ENCODE measurements at regions not wholly inside any gene's neighbourhood (a gene's known extent, or its start where the extent isn't known, plus 50 kb on each side); places are given as distances from the start of the nearest gene placed in this dataset.

DNA sequence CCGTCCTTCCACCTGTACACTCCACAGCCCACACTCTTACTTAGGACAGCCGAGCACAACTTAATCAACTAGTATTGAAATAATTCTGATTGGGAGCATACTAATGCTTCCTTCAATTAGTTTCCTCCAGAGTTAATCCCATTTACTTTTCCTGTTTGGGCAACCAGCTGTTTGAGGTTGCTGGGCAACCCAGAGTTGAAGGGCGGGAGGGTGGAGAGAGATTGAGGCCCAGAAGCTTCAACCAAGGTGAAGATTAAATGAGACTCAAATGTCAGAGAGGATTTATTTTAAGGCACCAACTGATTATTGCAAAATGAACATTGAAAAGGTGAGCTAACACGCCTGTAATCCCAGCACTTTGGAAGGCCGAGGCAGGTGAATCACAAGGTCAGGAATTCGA is 428.5 kb upstream of the SEMA6D start:
- H2AFZ ChIP-seq (ENCODE audit: insufficient read depth, low read depth, low read length, poor library complexity, severe bottlenecking): no peak overlapping the region
- no peaks in the 10 kb centered on the region for H4K20me1 ChIP-seq (ENCODE audit: control insufficient read depth, insufficient read depth, low read length, poor library complexity, severe bottlenecking)
- H3K79me2 ChIP-seq (ENCODE audit: control insufficient read depth, insufficient read depth, low read length): no peaks in the 10 kb centered on the region
- H3K27ac Mint-ChIP-seq: no peak overlapping the region
- DNase-seq (no peak), ATAC-seq (ENCODE audit: low read depth) (no peak)
- no peaks in the 10 kb centered on the region for H3K27me3 Mint-ChIP-seq
- no peaks in the 10 kb centered on the region for H3K27me3 ChIP-seq (replicated peaks in 1 of 4; ENCODE audit: control extremely low read depth in 1 of 4, control insufficient read depth in 3 of 4, insufficient read depth in 4 of 4, low read length in 3 of 4)
- ChIA-PET POLR2A (no interaction called here), CTCF (no interaction called here)
- H3K4me1 Mint-ChIP-seq: no peaks in the 10 kb centered on the region
- H3K4me2 ChIP-seq (replicated peaks; ENCODE audit: low read depth, low read length, poor library complexity, severe bottlenecking): no peak overlapping the region
- no peaks in the 10 kb centered on the region for H3K36me3 ChIP-seq (replicated peaks in 1 of 2; ENCODE audit: control extremely low read depth in 1 of 2, control insufficient read depth in 1 of 2, extremely low read depth in 1 of 2, insufficient read depth in 2 of 2, low read length in 1 of 2)
- TF ChIP-seq CTCF (IDR thresholded peaks at IDR 0.05): no peak
- TF ChIP-seq EZH2 (IDR thresholded peaks at IDR 0.05; ENCODE audit: borderline replicate concordance, insufficient read depth, low read depth, low read length, poor library complexity, severe bottlenecking): no peak
- no peak overlapping the region for H3K27ac ChIP-seq (ENCODE audit: low read length in 2 of 2)
- no peaks in the 10 kb centered on the region for H3K4me1 ChIP-seq (ENCODE audit: control insufficient read depth in 2 of 2, insufficient read depth in 2 of 2, low read length in 2 of 2)
- intact Hi-C loops (cut with micrococcal nuclease): no loop called here
- no peak overlapping the region for H3K9ac ChIP-seq (ENCODE audit: low read length)
- H3K4me3 ChIP-seq (ENCODE audit: control extremely low read depth in 1 of 5, extremely low read depth in 1 of 5, insufficient read depth in 1 of 5, low read depth in 2 of 5, low read length in 4 of 5): no peak overlapping the region
- peaks cover 3% of the 10 kb centered on the region for H3K9me3 Mint-ChIP-seq (ENCODE audit: insufficient read depth)
- H3K4me3 Mint-ChIP-seq: no peak overlapping the region
- H3K9me3 ChIP-seq (ENCODE audit: control extremely low read depth in 1 of 3, control insufficient read depth in 2 of 3, insufficient read depth in 1 of 3, low read length in 2 of 3): peaks cover 0 to 2% (median 0%) of the 10 kb centered on the region in 3 donors
- 97% methylated on average over 5 of the region's 6 CpGs for WGBS (ENCODE audit: insufficient coverage)

DNA sequence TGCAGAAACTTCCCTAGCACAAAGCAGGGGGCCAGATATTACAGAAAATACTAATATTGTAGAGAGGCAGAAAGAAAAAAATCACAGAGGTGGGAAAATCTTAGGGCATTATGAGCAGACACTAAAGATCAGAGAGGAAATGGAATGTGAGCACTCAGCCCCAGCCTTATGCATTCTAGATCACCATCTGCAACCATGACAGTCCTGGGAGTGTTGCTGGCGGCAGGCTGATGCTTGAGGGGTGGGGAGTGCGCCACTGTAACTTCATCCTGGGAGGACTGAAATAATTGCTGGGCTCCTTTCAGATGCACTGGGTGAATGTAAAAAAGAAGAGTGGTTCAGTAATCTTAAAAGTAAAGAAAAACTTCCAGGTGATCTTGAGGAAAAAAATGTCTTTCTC is 427.6 kb upstream of the SEMA6D start:
- no peak overlapping the region for H3K4me3 Mint-ChIP-seq
- no peak overlapping the region for H3K9ac ChIP-seq (ENCODE audit: low read length)
- H3K27me3 Mint-ChIP-seq: no peaks in the 10 kb centered on the region
- H3K9me3 Mint-ChIP-seq (ENCODE audit: insufficient read depth): peaks cover 3% of the 10 kb centered on the region
- H3K4me1 ChIP-seq (ENCODE audit: control insufficient read depth in 2 of 2, insufficient read depth in 2 of 2, low read length in 2 of 2): no peaks in the 10 kb centered on the region
- H3K9me3 ChIP-seq (ENCODE audit: control extremely low read depth in 1 of 3, control insufficient read depth in 2 of 3, insufficient read depth in 1 of 3, low read length in 2 of 3): peaks cover 0 to 2% (median 0%) of the 10 kb centered on the region in 3 donors
- no peaks in the 10 kb centered on the region for H3K27me3 ChIP-seq (replicated peaks in 1 of 4; ENCODE audit: control extremely low read depth in 1 of 4, control insufficient read depth in 3 of 4, insufficient read depth in 4 of 4, low read length in 3 of 4)
- no peaks in the 10 kb centered on the region for H3K4me1 Mint-ChIP-seq
- ATAC-seq (ENCODE audit: low read depth) (no peak), DNase-seq (no peak)
- H3K27ac Mint-ChIP-seq: no peak overlapping the region
- TF ChIP-seq EZH2 (IDR thresholded peaks at IDR 0.05; ENCODE audit: borderline replicate concordance, insufficient read depth, low read depth, low read length, poor library complexity, severe bottlenecking) (no peak), CTCF (IDR thresholded peaks at IDR 0.05) (no peak)
- POLR2A ChIA-PET: no interaction called here
- no peaks in the 10 kb centered on the region for H3K79me2 ChIP-seq (ENCODE audit: control insufficient read depth, insufficient read depth, low read length)
- H3K36me3 ChIP-seq (replicated peaks in 1 of 2; ENCODE audit: control extremely low read depth in 1 of 2, control insufficient read depth in 1 of 2, extremely low read depth in 1 of 2, insufficient read depth in 2 of 2, low read length in 1 of 2): no peaks in the 10 kb centered on the region
- H2AFZ ChIP-seq (ENCODE audit: insufficient read depth, low read depth, low read length, poor library complexity, severe bottlenecking): no peak overlapping the region
- no peaks in the 10 kb centered on the region for H4K20me1 ChIP-seq (ENCODE audit: control insufficient read depth, insufficient read depth, low read length, poor library complexity, severe bottlenecking)
- no peak overlapping the region for H3K27ac ChIP-seq (ENCODE audit: low read length in 2 of 2)
- no peak overlapping the region for H3K4me3 ChIP-seq (ENCODE audit: control extremely low read depth in 1 of 5, extremely low read depth in 1 of 5, insufficient read depth in 1 of 5, low read depth in 2 of 5, low read length in 4 of 5)
- H3K4me2 ChIP-seq (replicated peaks; ENCODE audit: low read depth, low read length, poor library complexity, severe bottlenecking): no peak overlapping the region
- CTCF ChIA-PET: no interaction called here
- WGBS (ENCODE audit: insufficient coverage): 83% methylated on average over 1 of the region's 2 CpGs
- intact Hi-C loops (cut with micrococcal nuclease): no loop called here

Data from B cell (primary cell).